H1 (cell line): ENCODE measurements at regions not wholly inside any gene's neighbourhood (a gene's known extent, or its start where the extent isn't known, plus 50 kb on each side); places are given as distances from the start of the nearest gene placed in this dataset.

Experiments
- CTCF ChIA-PET: fragments of 300-600 bp; sonication (Branson Sonifier 250); formaldehyde crosslinking; loops from one replicate; lab custom pipeline; 2021; ENCODE audit not compliant: partially characterized antibody; lab: Charles Lee
- POLR2A ChIA-PET: fragments of 300-600 bp; sonication (Branson Sonifier 250); formaldehyde crosslinking; loops from one replicate; lab custom pipeline; 2021; ENCODE audit warnings: inconsistent platforms; ENCODE audit not compliant: partially characterized antibody; lab: Charles Lee
- DNase-seq, 2 experiments: peaks; one replicate each; pipeline versions ENCODE4 v3.0.0 to v3.0.0-alpha.2; 2010 to 2022; ENCODE audit warnings: low spot score in 2 of 2, low read depth in 1 of 2, mixed read lengths in 1 of 2
- FAIRE-seq: peaks from 2 replicates; lab custom pipeline; 2011; peaks lifted over from hg19 to GRCh38; lab: Jason Lieb, UNC
- H2AFZ ChIP-seq: 2 replicates; pipeline ENCODE4 v1.8.1; 2012; ENCODE audit warnings: low read length, inconsistent platforms
- H2AK5ac ChIP-seq: 2 replicates; pipeline ENCODE4 v1.6.1; 2013; ENCODE audit warnings: low read depth, low read length
- H2BK120ac ChIP-seq: replicated peaks from 2 replicates; pipeline ENCODE3; 2013; ENCODE audit warnings: low read depth, low read length, inconsistent platforms
- H2BK12ac ChIP-seq: 2 replicates; pipeline ENCODE4 v1.6.1; 2013; ENCODE audit warnings: low read depth, low read length
- H2BK15ac ChIP-seq: 2 replicates; pipeline ENCODE4 v1.6.1; 2013; ENCODE audit warnings: low read length
- H2BK20ac ChIP-seq: 2 replicates; pipeline ENCODE4 v1.6.1; 2013; ENCODE audit warnings: low read length
- H2BK5ac ChIP-seq: 2 replicates; pipeline ENCODE4 v1.6.1; 2013; ENCODE audit warnings: low read depth, low read length
- H3K14ac ChIP-seq: 2 replicates; pipeline ENCODE4 v1.6.1; 2013; ENCODE audit warnings: inconsistent platforms; ENCODE audit not compliant: insufficient read length
- H3K18ac ChIP-seq: 2 replicates; pipeline ENCODE4 v1.6.1; 2013; ENCODE audit warnings: low read length; ENCODE audit errors: extremely low read depth
- H3K23ac ChIP-seq: 2 replicates; pipeline ENCODE4 v1.6.1; 2013; ENCODE audit warnings: inconsistent platforms; ENCODE audit not compliant: insufficient read length
- H3K23me2 ChIP-seq: 2 replicates; pipeline ENCODE4 v1.6.1; 2013; ENCODE audit warnings: low read depth, low read length
- H3K27ac ChIP-seq: 2 replicates; pipeline ENCODE4 v1.6.1; 2011; ENCODE audit warnings: low read depth, low read length, inconsistent platforms
- H3K27me3 ChIP-seq, 4 experiments: replicated peaks in 1 of 4; 1 replicate in 1 of 4; 2 replicates in 3 of 4; pipeline versions ENCODE4 v1.6.1 to v1.8.1; 2011 to 2013; ENCODE audit warnings: low read length in 3 of 4, mild to moderate bottlenecking in 3 of 4, inconsistent platforms in 2 of 4, mixed read lengths in 2 of 4, moderate library complexity in 1 of 4; ENCODE audit not compliant: control insufficient read depth in 3 of 4, insufficient read depth in 3 of 4; ENCODE audit errors: extremely low read depth in 1 of 4
- H3K36me3 ChIP-seq, 4 experiments: 2 replicates each; pipeline versions ENCODE4 v1.6.1 to v1.8.1; 2011 to 2013; ENCODE audit warnings: mild to moderate bottlenecking in 4 of 4, low read length in 3 of 4, moderate library complexity in 2 of 4, control low read depth in 1 of 4, inconsistent platforms in 1 of 4; ENCODE audit not compliant: insufficient read depth in 4 of 4, control insufficient read depth in 2 of 4
- H3K4ac ChIP-seq: replicated peaks from 2 replicates; pipeline ENCODE3; 2013; ENCODE audit warnings: low read length, low read depth, mixed read lengths, inconsistent platforms; ENCODE audit not compliant: insufficient read length
- H3K4me1 ChIP-seq, 4 experiments: replicated peaks in 1 of 4; 1 replicate in 1 of 4; 2 replicates in 3 of 4; pipeline versions ENCODE4 v1.6.1 to v1.8.1; 2011 to 2013; ENCODE audit warnings: low read length in 3 of 4, inconsistent platforms in 2 of 4, mixed read lengths in 1 of 4; ENCODE audit not compliant: insufficient read depth in 4 of 4, control insufficient read depth in 3 of 4
- H3K4me2 ChIP-seq, 2 experiments: 2 replicates each; pipeline versions ENCODE4 v1.6.1 to v1.8.1; 2011 to 2013; ENCODE audit warnings: low read depth in 2 of 2, low read length in 2 of 2, control low read depth in 1 of 2, inconsistent platforms in 1 of 2, mild to moderate bottlenecking in 1 of 2; ENCODE audit not compliant: insufficient read depth in 1 of 2
- H3K4me3 ChIP-seq, 4 experiments: fragments of 200-600, 300-600 bp in 1 of 4; sonication (generic), shearing (Covaris generic), sonication (Bioruptor Twin) in 1 of 4; 2 replicates each; pipeline versions ENCODE4 v1.5.1 to v1.8.1; 2011 to 2016; ENCODE audit warnings: low read length in 4 of 4, low read depth in 3 of 4, control low read depth in 2 of 4, inconsistent platforms in 2 of 4, mild to moderate bottlenecking in 2 of 4, mixed read lengths in 1 of 4, moderate library complexity in 1 of 4; ENCODE audit not compliant: insufficient read depth in 2 of 4; ENCODE audit errors: extremely low read depth in 1 of 4
- H3K56ac ChIP-seq: replicated peaks from 2 replicates; pipeline ENCODE3; 2013; ENCODE audit warnings: low read depth, mild to moderate bottlenecking, mixed read lengths, low read length, inconsistent platforms; ENCODE audit not compliant: insufficient read length
- H3K79me1 ChIP-seq: 2 replicates; pipeline ENCODE4 v1.6.1; 2013; ENCODE audit warnings: low read depth, low read length, control low read depth
- H3K79me2 ChIP-seq, 2 experiments: 2 replicates each; pipeline versions ENCODE4 v1.6.1 to v1.8.1; 2012 to 2013; ENCODE audit warnings: low read length in 2 of 2, mild to moderate bottlenecking in 2 of 2, inconsistent platforms in 1 of 2; ENCODE audit not compliant: insufficient read depth in 2 of 2, control insufficient read depth in 1 of 2
- H3K9ac ChIP-seq, 4 experiments: replicated peaks in 1 of 4; 1 replicate in 1 of 4; 2 replicates in 3 of 4; pipeline versions ENCODE4 v1.6.1 to v1.8.1; 2011 to 2013; ENCODE audit warnings: low read depth in 3 of 4, low read length in 3 of 4, control low read depth in 2 of 4, mild to moderate bottlenecking in 2 of 4, moderate library complexity in 2 of 4, inconsistent platforms in 1 of 4; ENCODE audit errors: extremely low read depth in 1 of 4
- H3K9me3 ChIP-seq, 2 experiments: 2 replicates each; pipeline versions ENCODE4 v1.6.1 to v1.8.1; 2012 to 2013; ENCODE audit warnings: mild to moderate bottlenecking in 2 of 2, moderate library complexity in 2 of 2, control low read depth in 1 of 2, inconsistent platforms in 1 of 2, low read depth in 1 of 2, low read length in 1 of 2, mixed read lengths in 1 of 2; ENCODE audit not compliant: insufficient read depth in 2 of 2
- H4K20me1 ChIP-seq, 2 experiments: replicated peaks in 1 of 2; 2 replicates each; pipeline versions ENCODE3 to v1.8.1; 2011 to 2013; ENCODE audit warnings: inconsistent platforms in 2 of 2, low read length in 2 of 2, mild to moderate bottlenecking in 1 of 2; ENCODE audit not compliant: insufficient read depth in 2 of 2, control insufficient read depth in 1 of 2
- H4K5ac ChIP-seq: 2 replicates; pipeline ENCODE4 v1.6.1; 2013; ENCODE audit warnings: low read length, low read depth, mixed read lengths, inconsistent platforms; ENCODE audit not compliant: insufficient read length
- H4K8ac ChIP-seq: 2 replicates; pipeline ENCODE4 v1.8.0; 2013; ENCODE audit warnings: mild to moderate bottlenecking, moderate library complexity, low read length, inconsistent platforms; ENCODE audit not compliant: insufficient read depth; ENCODE audit errors: extremely low read depth
- H4K91ac ChIP-seq: replicated peaks from 2 replicates; pipeline ENCODE3; 2013; ENCODE audit warnings: low read length, mixed read lengths, inconsistent platforms; ENCODE audit not compliant: insufficient read length
- ASH2L ChIP-seq: fragments of 200-600, 300-600 bp; sonication (generic); IDR thresholded peaks from one replicate; pipeline ENCODE4 v1.7.1; 2017; ENCODE audit warnings: low read length
- HDAC6 ChIP-seq: IDR thresholded peaks from one replicate; pipeline ENCODE4 v1.7.1; 2012; ENCODE audit warnings: low read depth, mild to moderate bottlenecking, inconsistent platforms, low read length, moderate library complexity
- RAD21 ChIP-seq, 2 experiments: IDR thresholded peaks in 1 of 2; conservative IDR thresholded peaks in 1 of 2; 2 replicates each; pipeline ENCODE4 v1.6.1; 2011; ENCODE audit warnings: low read depth in 2 of 2, low read length in 2 of 2, improper control_type of control experiment in 1 of 2, inconsistent platforms in 1 of 2, mild to moderate bottlenecking in 1 of 2, moderate library complexity in 1 of 2
- RBBP5 ChIP-seq: IDR thresholded peaks from 2 replicates; pipeline ENCODE4 v1.7.1; 2012; ENCODE audit warnings: low read depth, mild to moderate bottlenecking, inconsistent platforms, low read length, moderate library complexity, borderline replicate concordance
- SP1 ChIP-seq: IDR thresholded peaks from 2 replicates; pipeline ENCODE4 v1.6.1; 2011; ENCODE audit warnings: low read depth, low read length
- SP2 ChIP-seq: IDR thresholded peaks from 2 replicates; pipeline ENCODE4 v1.6.1; 2012; ENCODE audit warnings: mild to moderate bottlenecking, low read length, inconsistent platforms
- WGBS, 2 experiments: shearing (Covaris generic) in 1 of 2; methylation state at CpG; one replicate each; pipeline versions ENCODE4 v1.1.6 to v1.1.7; 2013 to 2015; ENCODE audit warnings: low lambda C conversion rate in 2 of 2, mixed read lengths in 2 of 2, inconsistent platforms in 1 of 2, low coverage in 1 of 2, missing lambda C conversion rate in 1 of 2; ENCODE audit not compliant: insufficient replicate concordance in 2 of 2, insufficient coverage in 1 of 2, insufficient read length in 1 of 2; ENCODE audit errors: extremely low coverage in 1 of 2, missing lambda C conversion rate in 1 of 2; 5-methylcytosine and 5-hydroxymethylcytosine counted together
- TF ChIP-seq, protein P1 (sequence below), 3 experiments: IDR thresholded peaks; 1 replicate in 2 of 3; 2 replicates in 1 of 3; pipeline versions ENCODE4 v1.5.1 to v1.6.1; 2011; ENCODE audit warnings: low read length in 3 of 3, mild to moderate bottlenecking in 3 of 3, inconsistent platforms in 2 of 3, low read depth in 1 of 3, moderate library complexity in 1 of 3; ENCODE audit not compliant: insufficient read depth in 1 of 3; ENCODE audit errors: control extremely low read depth in 1 of 3
- TF ChIP-seq, protein P2 (sequence below): IDR thresholded peaks from 2 replicates; pipeline ENCODE4 v1.6.1; 2012; ENCODE audit warnings: inconsistent platforms

DNA sequence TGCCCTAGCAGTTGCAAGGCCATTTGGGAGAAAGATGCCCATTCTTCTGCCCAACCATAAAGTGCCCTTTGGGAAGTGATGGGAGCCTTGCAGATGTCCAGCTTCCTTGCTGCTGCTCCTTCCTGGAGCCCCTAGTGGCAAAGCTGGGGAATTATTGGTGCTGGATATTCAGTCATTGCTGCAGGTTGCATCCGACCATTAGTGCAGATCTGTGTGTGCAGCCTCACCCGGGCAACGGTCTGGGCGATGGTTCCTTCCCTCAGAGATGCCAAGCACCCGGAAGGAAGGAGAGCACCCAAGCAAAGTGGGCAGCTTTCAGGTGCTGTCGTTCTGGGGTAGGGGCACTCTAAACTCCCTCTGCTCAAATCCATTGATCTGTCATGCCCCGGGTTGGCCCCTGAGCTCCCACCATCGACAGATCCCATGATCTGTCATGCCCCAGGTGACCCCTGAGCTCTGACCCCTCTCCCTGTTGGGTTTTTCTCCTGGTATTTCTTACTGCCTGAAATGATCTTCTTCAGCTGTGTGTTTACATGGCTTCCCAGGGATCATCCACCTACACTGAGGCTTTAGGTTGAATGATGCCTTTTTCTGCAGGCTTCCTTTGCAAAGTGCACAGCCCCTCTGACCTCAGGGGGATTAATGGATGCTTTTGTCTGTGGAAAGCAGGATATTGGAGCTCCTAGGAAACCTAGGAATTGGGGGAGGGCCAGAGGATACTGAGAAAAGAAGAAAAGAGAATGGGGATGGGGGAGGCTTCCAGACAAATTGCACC lies 467.5 kb downstream of the PTPRU start:
- H3K9ac ChIP-seq = no peak overlapping the region
- no peak overlapping the region for H2BK120ac ChIP-seq
- H2AK5ac ChIP-seq = no peak overlapping the region
- no peak overlapping the region for H4K8ac ChIP-seq
- H4K91ac ChIP-seq = no peak overlapping the region
- H3K56ac ChIP-seq = no peak overlapping the region
- no peak overlapping the region for H2BK15ac ChIP-seq
- no peaks in the 10 kb centered on the region for H4K20me1 ChIP-seq
- no peak overlapping the region for H3K4me3 ChIP-seq
- no peaks in the 10 kb centered on the region for H3K36me3 ChIP-seq
- no peak overlapping the region for H3K4ac ChIP-seq
- H2BK5ac ChIP-seq = no peak overlapping the region
- no peaks in the 10 kb centered on the region for H3K27me3 ChIP-seq
- H2AFZ ChIP-seq = no peak overlapping the region
- no peak overlapping the region for H3K18ac ChIP-seq
- CTCF ChIA-PET = interaction anchor here (0.6 to 12.1 kb wide), 90 partner anchors 10 to 1004 kb away, joined by 3 to 163 read pairs (median 4); no protein-coding TSS in a partner anchor
- peak; percentile 73 for FAIRE-seq
- H3K79me2 ChIP-seq = no peaks in the 10 kb centered on the region
- H3K4me2 ChIP-seq = no peak overlapping the region
- H3K23ac ChIP-seq = no peak overlapping the region
- H3K4me1 ChIP-seq = peaks cover 0 to 1% (median under 1%) of the 10 kb centered on the region in 4 experiments; a peak in 3 of 7 replicates
- no peak overlapping the region for H3K27ac ChIP-seq
- no peak overlapping the region for H2BK12ac ChIP-seq
- peak in 1 of 2 experiments; percentile 61 for DNase-seq
- no peaks in the 10 kb centered on the region for H3K9me3 ChIP-seq
- H3K23me2 ChIP-seq = 0 out of 2 replicates have a peak, but pooled peaks cover 1% of the 10 kb centered on the region
- no peak overlapping the region for H2BK20ac ChIP-seq
- POLR2A ChIA-PET = no interaction called here
- H3K14ac ChIP-seq = no peak overlapping the region
- no peaks in the 10 kb centered on the region for H3K79me1 ChIP-seq
- WGBS, 2 experiments = 70% methylated on average over 8 of the region's 8 CpGs; no CpG with 5 or more reads in 1 of the 2 experiments
- no peak overlapping the region for H4K5ac ChIP-seq
- TF ChIP-seq SP2 (no peak), HDAC6 (no peak), SP1 (no peak), RBBP5 (no peak), RAD21 (IDR thresholded peaks at IDR 0.05 in 1 of 2, conservative IDR thresholded peaks at IDR 0.05 in 1 of 2; ENCODE audit: low read depth in 2 of 2, low read length in 2 of 2) (peak; percentile 62 to 68), ASH2L (no peak)
- TF ChIP-seq, protein P1, sequence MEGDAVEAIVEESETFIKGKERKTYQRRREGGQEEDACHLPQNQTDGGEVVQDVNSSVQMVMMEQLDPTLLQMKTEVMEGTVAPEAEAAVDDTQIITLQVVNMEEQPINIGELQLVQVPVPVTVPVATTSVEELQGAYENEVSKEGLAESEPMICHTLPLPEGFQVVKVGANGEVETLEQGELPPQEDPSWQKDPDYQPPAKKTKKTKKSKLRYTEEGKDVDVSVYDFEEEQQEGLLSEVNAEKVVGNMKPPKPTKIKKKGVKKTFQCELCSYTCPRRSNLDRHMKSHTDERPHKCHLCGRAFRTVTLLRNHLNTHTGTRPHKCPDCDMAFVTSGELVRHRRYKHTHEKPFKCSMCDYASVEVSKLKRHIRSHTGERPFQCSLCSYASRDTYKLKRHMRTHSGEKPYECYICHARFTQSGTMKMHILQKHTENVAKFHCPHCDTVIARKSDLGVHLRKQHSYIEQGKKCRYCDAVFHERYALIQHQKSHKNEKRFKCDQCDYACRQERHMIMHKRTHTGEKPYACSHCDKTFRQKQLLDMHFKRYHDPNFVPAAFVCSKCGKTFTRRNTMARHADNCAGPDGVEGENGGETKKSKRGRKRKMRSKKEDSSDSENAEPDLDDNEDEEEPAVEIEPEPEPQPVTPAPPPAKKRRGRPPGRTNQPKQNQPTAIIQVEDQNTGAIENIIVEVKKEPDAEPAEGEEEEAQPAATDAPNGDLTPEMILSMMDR (IDR thresholded peaks at IDR 0.05; ENCODE audit: control extremely low read depth in 1 of 3, insufficient read depth in 1 of 3, low read depth in 1 of 3, low read length in 3 of 3) = peak; percentile 71 to 88 (median 78)
- TF ChIP-seq, protein P2, sequence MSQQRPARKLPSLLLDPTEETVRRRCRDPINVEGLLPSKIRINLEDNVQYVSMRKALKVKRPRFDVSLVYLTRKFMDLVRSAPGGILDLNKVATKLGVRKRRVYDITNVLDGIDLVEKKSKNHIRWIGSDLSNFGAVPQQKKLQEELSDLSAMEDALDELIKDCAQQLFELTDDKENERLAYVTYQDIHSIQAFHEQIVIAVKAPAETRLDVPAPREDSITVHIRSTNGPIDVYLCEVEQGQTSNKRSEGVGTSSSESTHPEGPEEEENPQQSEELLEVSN = no peak
